GM12878 (cell line): ENCODE measurements at regions not wholly inside any gene's neighbourhood (a gene's known extent, or its start where the extent isn't known, plus 50 kb on each side); places are given as distances from the start of the nearest gene placed in this dataset.

ENCODE experiments used
- ATAC-seq: fragments of 200-7000 bp; cut with Tn5 transposase; 3 replicates; pipeline ENCODE4 v1.9.1; 2020; ENCODE audit warnings: mild to moderate bottlenecking, moderate library complexity
- BruUV-seq: library from RNA; stranded (reverse); fragments of 400-500 nt; replicated peaks from 2 replicates; lab custom pipeline; 2021; lab: Mats Ljungman, UMichigan
- CTCF ChIA-PET: fragments of 300-600 bp; sonication (Branson Sonifier 250); formaldehyde crosslinking; extraction: SDS; loops from one replicate; lab custom pipeline; 2021; ENCODE audit warnings: inconsistent platforms; lab: Yijun Ruan, JAX
- POLR2A ChIA-PET: fragments of 350-600 bp; formaldehyde crosslinking; extraction: SDS; loops from one replicate; lab custom pipeline; 2021; ENCODE audit warnings: inconsistent platforms; lab: Charles Lee
- RAD21 ChIA-PET: fragments of 300-600 bp; sonication (Branson Sonifier 250); formaldehyde crosslinking; loops from one replicate; lab custom pipeline; 2023; ENCODE audit warnings: antibody characterized with exemption; ENCODE audit not compliant: unreplicated experiment; lab: Charles Lee
- SMC1A ChIA-PET: fragments of 300-600 bp; sonication (Branson Sonifier 250); formaldehyde crosslinking; loops from one replicate; lab custom pipeline; 2023; ENCODE audit not compliant: unreplicated experiment, uncharacterized antibody; lab: Charles Lee
- DNase-seq: peaks from one replicate; pipeline ENCODE4 v3.0.0-alpha.2; 2011; ENCODE audit warnings: low read depth, low spot score
- FAIRE-seq: peaks from 3 replicates; lab custom pipeline; 2011; peaks lifted over from hg19 to GRCh38; lab: Jason Lieb, UNC
- H2AFZ ChIP-seq: 2 replicates; pipeline ENCODE4 v1.6.0; 2011; ENCODE audit warnings: low read depth, low read length, control low read depth; ENCODE audit not compliant: control insufficient read depth
- H3K27ac ChIP-seq: 2 replicates; pipeline ENCODE4 v1.5.1; 2011; ENCODE audit warnings: control low read depth; ENCODE audit not compliant: control insufficient read depth, insufficient read depth
- H3K27me3 ChIP-seq, 2 experiments: replicated peaks in 1 of 2; 2 replicates each; pipeline versions ENCODE4 v1.6.0 to v1.6.1; 2011; ENCODE audit warnings: low read length in 1 of 2; ENCODE audit not compliant: control insufficient read depth in 2 of 2, insufficient read depth in 2 of 2
- H3K36me3 ChIP-seq, 2 experiments: 2 replicates each; pipeline ENCODE4 v1.5.1; 2011; ENCODE audit warnings: low read length in 1 of 2; ENCODE audit not compliant: control insufficient read depth in 2 of 2, insufficient read depth in 2 of 2
- H3K4me1 ChIP-seq: 2 replicates; pipeline ENCODE4 v1.6.1; 2011; ENCODE audit warnings: mild to moderate bottlenecking, low read length, moderate library complexity, mixed read lengths; ENCODE audit not compliant: control insufficient read depth, insufficient read depth
- H3K4me2 ChIP-seq: 2 replicates; pipeline ENCODE4 v1.6.0; 2011; ENCODE audit warnings: control low read depth; ENCODE audit not compliant: control insufficient read depth, insufficient read depth
- H3K4me3 ChIP-seq: fragments of 200-600 bp; sonication (generic); 2 replicates; pipeline ENCODE4 v1.5.1; 2016
- H3K79me2 ChIP-seq: 2 replicates; pipeline ENCODE4 v1.6.0; 2011; ENCODE audit warnings: low read length; ENCODE audit not compliant: control insufficient read depth, insufficient read depth
- H3K9ac ChIP-seq: 2 replicates; pipeline ENCODE4 v1.8.0; 2011; ENCODE audit warnings: low read length, control low read depth, mixed read lengths; ENCODE audit not compliant: control insufficient read depth, insufficient read depth
- H3K9me3 ChIP-seq: replicated peaks from 3 replicates; pipeline ENCODE4 v1.5.1; 2011; ENCODE audit warnings: mild to moderate bottlenecking, low read length; ENCODE audit not compliant: control insufficient read depth, insufficient read depth
- H4K20me1 ChIP-seq: 2 replicates; pipeline ENCODE4 v1.6.0; 2011; ENCODE audit not compliant: control insufficient read depth, insufficient read depth
- CHD4 ChIP-seq: fragments of 200-600 bp; sonication (generic); IDR thresholded peaks from 2 replicates; pipeline ENCODE4 v1.6.1; 2016; ENCODE audit warnings: mild to moderate bottlenecking
- CREB1 ChIP-seq: IDR thresholded peaks from 2 replicates; pipeline ENCODE4 v1.6.1; 2012; ENCODE audit warnings: low read depth, mild to moderate bottlenecking, inconsistent platforms
- HSF1 ChIP-seq: fragments of 150-350 bp; IDR thresholded peaks from 2 replicates; pipeline ENCODE4 v1.6.1; 2014; ENCODE audit warnings: mild to moderate bottlenecking, low read depth, low read length
- SMC3 ChIP-seq: IDR thresholded peaks from 2 replicates; pipeline ENCODE4 v1.6.1; 2011; ENCODE audit warnings: low read length, improper control_type of control experiment, borderline replicate concordance
- SP1 ChIP-seq: IDR thresholded peaks from one replicate; pipeline ENCODE4 v1.6.1; 2011; ENCODE audit warnings: low read depth, low read length
- WGBS: methylation state at CpG from one replicate; pipeline ENCODE4 v1.1.6; 2016; ENCODE audit warnings: low lambda C conversion rate; ENCODE audit not compliant: insufficient replicate concordance, insufficient coverage; ENCODE audit errors: missing lambda C conversion rate; 5-methylcytosine and 5-hydroxymethylcytosine counted together
- in situ Hi-C: fragments of 300-500 bp; cut with MboI; formaldehyde crosslinking; loops from 9 replicates; pipeline ENCODE4 v1.14.3; 2018; ENCODE audit warnings: mixed read lengths
- intact Hi-C: fragments of 100-400 bp; cut with micrococcal nuclease; formaldehyde crosslinking; loops from one replicate; pipeline ENCODE4 v1.14.2; 2022; ENCODE audit not compliant: unreplicated experiment
- TF ChIP-seq, protein P1 (sequence below): fragments of 450-650 bp; IDR thresholded peaks from 2 replicates; pipeline ENCODE4 v1.6.1; 2017; ENCODE audit warnings: low read depth, mild to moderate bottlenecking, moderate library complexity

DNA sequence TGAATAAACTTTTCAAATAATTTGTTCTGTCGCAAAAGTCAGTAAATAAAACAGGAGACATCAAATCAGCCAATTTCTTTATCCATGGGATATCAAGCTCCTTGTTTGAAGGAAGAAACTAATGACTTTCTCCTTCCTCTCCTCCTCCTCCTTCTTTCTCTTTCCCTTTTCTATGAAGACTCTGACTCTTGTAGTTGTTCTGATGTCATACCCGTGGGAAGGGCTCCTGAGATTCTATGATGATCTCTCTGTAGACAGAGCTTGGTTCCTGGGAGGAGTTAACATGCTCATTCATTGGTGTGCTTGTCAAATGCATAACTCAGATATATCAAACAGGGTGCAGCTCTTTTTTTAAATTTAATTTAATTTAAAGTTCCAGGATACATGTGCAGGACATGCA lies 118.7 kb upstream of the KCTD1 start:
- Histone ChIP-seq H3K9ac (no peak overlapping the region), H3K4me3 (no peak overlapping the region), H3K9me3 (no peaks in the 10 kb centered on the region), H3K36me3 (no peaks in the 10 kb centered on the region), H3K27me3 (no peaks in the 10 kb centered on the region), H3K27ac (no peak overlapping the region), H3K4me1 (no peaks in the 10 kb centered on the region), H2AFZ (no peak overlapping the region), H3K4me2 (no peak overlapping the region), H3K79me2 (no peaks in the 10 kb centered on the region), H4K20me1 (no peaks in the 10 kb centered on the region)
- ChIA-PET SMC1A (interaction anchor here (0.8 to 0.9 kb wide), 2 partner anchors 21 to 268 kb away, joined by 3 read pairs; no protein-coding TSS in a partner anchor), CTCF (no interaction called here), RAD21 (no interaction called here), POLR2A (no interaction called here)
- intact Hi-C loops (no loop called here), in situ Hi-C loops (no loop called here)
- ATAC-seq (no peak), FAIRE-seq (no peak), DNase-seq (no peak)
- TF ChIP-seq CHD4 (no peak), CREB1 (no peak), SMC3 (no peak)
- no TSS peak for BruUV-seq
- 26% methylated on average over 2 of the region's 2 CpGs for WGBS

GRCh38 chr18:26662996-26663395 lies 114.6 kb upstream of the KCTD1 start:
- DNase-seq: no peak
- CTCF ChIA-PET: interaction anchor here (0.8 to 1.1 kb wide), 2 partner anchors 28 to 257 kb away, joined by 3 read pairs; no protein-coding TSS in a partner anchor
- Histone ChIP-seq H3K4me1 (no peaks in the 10 kb centered on the region), H3K9ac (no peak overlapping the region), H3K36me3 (no peaks in the 10 kb centered on the region), H2AFZ (no peak overlapping the region), H3K4me2 (no peak overlapping the region), H3K9me3 (no peaks in the 10 kb centered on the region), H3K27me3 (peaks cover 0 to 15% of the 10 kb centered on the region in 2 experiments; a peak in 2 of 4 replicates), H3K79me2 (no peaks in the 10 kb centered on the region), H3K27ac (no peak overlapping the region), H4K20me1 (no peaks in the 10 kb centered on the region), H3K4me3 (no peak overlapping the region)
- ATAC-seq: no peak
- no TSS peak for BruUV-seq
- RAD21 ChIA-PET: interaction anchor here (0.6 kb wide), 1 partner anchor 354 kb away, joined by 3 read pairs; no protein-coding TSS in a partner anchor
- POLR2A ChIA-PET: interaction anchor here (0.9 kb wide), 1 partner anchor 9 kb away, joined by 3 read pairs; no protein-coding TSS in a partner anchor
- SMC1A ChIA-PET: interaction anchor here (1.5 kb wide), 1 partner anchor 258 kb away, joined by 5 read pairs; no protein-coding TSS in a partner anchor
- WGBS: 41% methylated on average over 5 of the region's 5 CpGs
- TF ChIP-seq, protein P1, sequence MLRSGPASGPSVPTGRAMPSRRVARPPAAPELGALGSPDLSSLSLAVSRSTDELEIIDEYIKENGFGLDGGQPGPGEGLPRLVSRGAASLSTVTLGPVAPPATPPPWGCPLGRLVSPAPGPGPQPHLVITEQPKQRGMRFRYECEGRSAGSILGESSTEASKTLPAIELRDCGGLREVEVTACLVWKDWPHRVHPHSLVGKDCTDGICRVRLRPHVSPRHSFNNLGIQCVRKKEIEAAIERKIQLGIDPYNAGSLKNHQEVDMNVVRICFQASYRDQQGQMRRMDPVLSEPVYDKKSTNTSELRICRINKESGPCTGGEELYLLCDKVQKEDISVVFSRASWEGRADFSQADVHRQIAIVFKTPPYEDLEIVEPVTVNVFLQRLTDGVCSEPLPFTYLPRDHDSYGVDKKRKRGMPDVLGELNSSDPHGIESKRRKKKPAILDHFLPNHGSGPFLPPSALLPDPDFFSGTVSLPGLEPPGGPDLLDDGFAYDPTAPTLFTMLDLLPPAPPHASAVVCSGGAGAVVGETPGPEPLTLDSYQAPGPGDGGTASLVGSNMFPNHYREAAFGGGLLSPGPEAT: no peak
- TF ChIP-seq SP1 (no peak), HSF1 (no peak)
- in situ Hi-C loops: no loop called here
- intact Hi-C loops: no loop called here
- FAIRE-seq: no peak
